ENCODE measurements at regions not wholly inside any gene's neighbourhood (a gene's known extent, or its start where the extent isn't known, plus 50 kb on each side); places are given as distances from the start of the nearest gene placed in this dataset.
"Not testable (repeated sequence)": the region's sequence is repeated elsewhere in the genome, so short reads cannot be mapped to it uniquely, and the experiment has no call there.

- no peaks in the 10 kb centered on the region for H3K27me3 ChIP-seq (ENCODE audit: insufficient read depth)
- H3K27ac ChIP-seq (ENCODE audit: low read depth in 2 of 2, low read length in 1 of 2): no peak overlapping the region
- POLR2A ChIA-PET: no interaction called here
- H3K4me1 ChIP-seq (ENCODE audit: control insufficient read depth in 1 of 2, insufficient read depth in 2 of 2, low read depth in 1 of 2, low read length in 1 of 2): no peaks in the 10 kb centered on the region
- no peaks in the 10 kb centered on the region for H3K9me3 ChIP-seq
- no peak overlapping the region for H3K9ac ChIP-seq
- TF ChIP-seq MAX (IDR thresholded peaks at IDR 0.05; ENCODE audit: low read depth) (no peak), FOXJ3 (CRISPR knock-in tag; IDR thresholded peaks at IDR 0.05) (no peak), USF2 (IDR thresholded peaks at IDR 0.05; ENCODE audit: borderline replicate concordance, low read depth, low read length) (no peak)
- no peaks in the 10 kb centered on the region for H3K79me2 ChIP-seq (ENCODE audit: insufficient read depth)
- H4K20me1 ChIP-seq (ENCODE audit: insufficient read depth): no peaks in the 10 kb centered on the region
- no peaks in the 10 kb centered on the region for H3K9me2 ChIP-seq
- CTCF ChIA-PET: no interaction called here
- DNase-seq: no peak
- 35% methylated on average over 4 of the region's 4 CpGs for WGBS (ENCODE audit: low lambda C conversion rate)
- no peak overlapping the region for H2AFZ ChIP-seq (ENCODE audit: low read depth)
- no peak overlapping the region for H3K4me2 ChIP-seq
- H3K36me3 ChIP-seq (replicated peaks in 1 of 2; ENCODE audit: control insufficient read depth in 1 of 2, insufficient read depth in 2 of 2, low read length in 1 of 2): no peaks in the 10 kb centered on the region
- no peak overlapping the region for H3K4me3 ChIP-seq (ENCODE audit: low read depth in 2 of 2, low read length in 1 of 2)
- no peaks in the 10 kb centered on the region for H3F3A ChIP-seq (replicated peaks; ENCODE audit: insufficient read depth)
Observed at GRCh38 chr9:15058236-15058635, 148.0 kb upstream of the FREM1 start.

GRCh38 chr9:15055284-15055683 lies 145.1 kb upstream of the FREM1 start:
- H2AFZ ChIP-seq (ENCODE audit: low read depth); POLR2A ChIA-PET; H3F3A ChIP-seq (replicated peaks; ENCODE audit: insufficient read depth); DNase-seq; H3K9ac ChIP-seq; H3K4me2 ChIP-seq; H3K79me2 ChIP-seq (ENCODE audit: insufficient read depth); H3K27ac ChIP-seq (ENCODE audit: low read depth in 2 of 2, low read length in 1 of 2); H4K20me1 ChIP-seq (ENCODE audit: insufficient read depth); H3K9me2 ChIP-seq; H3K27me3 ChIP-seq (ENCODE audit: insufficient read depth); H3K36me3 ChIP-seq (replicated peaks in 1 of 2; ENCODE audit: control insufficient read depth in 1 of 2, insufficient read depth in 2 of 2, low read length in 1 of 2); H3K4me3 ChIP-seq (ENCODE audit: low read depth in 2 of 2, low read length in 1 of 2); H3K9me3 ChIP-seq; H3K4me1 ChIP-seq (ENCODE audit: control insufficient read depth in 1 of 2, insufficient read depth in 2 of 2, low read depth in 1 of 2, low read length in 1 of 2); CTCF ChIA-PET: not testable (repeated sequence)
- WGBS (ENCODE audit: low lambda C conversion rate): 62% methylated on average over 4 of the region's 4 CpGs

- Histone ChIP-seq H3K4me1 (ENCODE audit: control insufficient read depth in 1 of 2, insufficient read depth in 2 of 2, low read depth in 1 of 2, low read length in 1 of 2) (no peaks in the 10 kb centered on the region), H3F3A (replicated peaks; ENCODE audit: insufficient read depth) (no peaks in the 10 kb centered on the region), H2AFZ (ENCODE audit: low read depth) (no peak overlapping the region), H3K4me3 (ENCODE audit: low read depth in 2 of 2, low read length in 1 of 2) (no peak overlapping the region), H3K36me3 (replicated peaks in 1 of 2; ENCODE audit: control insufficient read depth in 1 of 2, insufficient read depth in 2 of 2, low read length in 1 of 2) (no peaks in the 10 kb centered on the region), H3K79me2 (ENCODE audit: insufficient read depth) (no peaks in the 10 kb centered on the region), H3K27ac (ENCODE audit: low read depth in 2 of 2, low read length in 1 of 2) (no peak overlapping the region), H3K9me3 (no peaks in the 10 kb centered on the region), H3K9ac (no peak overlapping the region), H3K27me3 (ENCODE audit: insufficient read depth) (no peaks in the 10 kb centered on the region; the same call in 1 of the 2 replicates), H3K4me2 (no peak overlapping the region), H4K20me1 (ENCODE audit: insufficient read depth) (no peaks in the 10 kb centered on the region), H3K9me2 (peaks cover 3% of the 10 kb centered on the region; the same call in 1 of the 2 replicates)
- TF ChIP-seq JUND (IDR thresholded peaks at IDR 0.05) (no peak), ZBTB33 (IDR thresholded peaks at IDR 0.05; ENCODE audit: borderline replicate concordance, low read depth) (no peak), RFX5 (IDR thresholded peaks at IDR 0.05; ENCODE audit: low read length) (no peak), TEAD4 (IDR thresholded peaks at IDR 0.05; ENCODE audit: borderline replicate concordance, insufficient read depth) (no peak), PBX3 (IDR thresholded peaks at IDR 0.05) (no peak)
- 36% methylated on average over 1 of the region's 1 CpG for WGBS (ENCODE audit: low lambda C conversion rate)
- DNase-seq: no peak
- CTCF ChIA-PET: no interaction called here
- POLR2A ChIA-PET: no interaction called here
Observed at GRCh38 chr9:15048772-15049171, 138.5 kb upstream of the FREM1 start.

All from SK-N-SH (cell line).